Activated CD4-positive, alpha-beta T cell treated with anti-CD3 and anti-CD28 coated beads for 4 hours (primary cell): ENCODE measurements at regions not wholly inside any gene's neighbourhood (a gene's known extent, or its start where the extent isn't known, plus 50 kb on each side); places are given as distances from the start of the nearest gene placed in this dataset.

Source experiments
- DNase-seq, 2 donors: peaks; one replicate each; pipeline ENCODE4 v3.0.0-alpha.2; 2020

DNA sequence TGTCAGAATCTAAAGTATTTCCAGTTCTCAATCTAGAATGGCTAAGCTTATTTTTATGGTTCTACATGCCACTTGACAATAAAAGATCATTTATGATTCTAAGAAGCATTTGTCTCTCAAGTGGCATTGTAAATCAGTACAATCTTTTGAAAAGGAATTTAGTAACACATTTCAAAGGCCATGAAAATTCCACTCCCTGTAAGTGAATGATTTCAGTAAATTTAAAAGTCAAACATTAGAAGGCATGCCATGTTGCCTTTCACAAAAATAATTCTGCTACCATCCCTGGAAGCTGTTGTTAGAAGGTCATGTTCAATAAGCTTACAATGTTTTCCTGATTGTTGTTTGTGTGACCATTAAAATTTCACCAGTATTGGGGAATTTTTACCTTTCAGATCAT is 142.9 kb downstream of the RPIA start:
- DNase-seq = no peak

GRCh38 chr2:88834866-88835265 is 143.4 kb downstream of the RPIA start:
- DNase-seq = no peak

GRCh38 chr2:88835726-88836125 is 144.3 kb downstream of the RPIA start:
- no peak for DNase-seq

GRCh38 chr2:88836351-88836750 is 144.9 kb downstream of the RPIA start:
- DNase-seq = no peak

GRCh38 chr2:88837511-88838160 is 146.2 kb downstream of the RPIA start:
- no peak for DNase-seq

- no peak for DNase-seq
Observed at GRCh38 chr2:88838165-88838635, 146.7 kb downstream of the RPIA start.

- DNase-seq = no peak
Observed at GRCh38 chr2:88841224-88841929, 149.9 kb downstream of the RPIA start.

- DNase-seq = no peak
Observed at GRCh38 chr2:88842656-88843460, 151.4 kb downstream of the RPIA start.

- DNase-seq = no peak
Observed at GRCh38 chr2:88843651-88844050, 152.2 kb downstream of the RPIA start.

DNA sequence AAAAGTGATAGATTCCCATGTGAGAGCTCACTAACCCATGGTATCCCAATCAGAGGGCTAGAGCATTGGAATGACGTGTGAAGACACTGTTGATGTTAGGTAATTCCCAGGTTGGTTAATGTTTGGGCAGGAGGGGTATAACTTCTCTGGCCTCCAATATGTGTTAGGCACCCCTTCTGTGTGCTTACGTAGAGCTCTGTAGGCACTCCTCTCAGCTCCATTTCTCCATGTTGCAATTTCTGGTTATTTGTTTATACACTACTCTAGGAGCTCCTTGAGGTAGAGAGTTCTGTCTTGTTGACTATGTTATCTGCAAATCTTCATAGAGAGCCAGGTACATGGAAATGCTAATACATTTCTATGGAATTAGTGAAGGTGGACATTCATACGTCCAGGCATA is 153.5 kb downstream of the RPIA start:
- no peak for DNase-seq

DNA sequence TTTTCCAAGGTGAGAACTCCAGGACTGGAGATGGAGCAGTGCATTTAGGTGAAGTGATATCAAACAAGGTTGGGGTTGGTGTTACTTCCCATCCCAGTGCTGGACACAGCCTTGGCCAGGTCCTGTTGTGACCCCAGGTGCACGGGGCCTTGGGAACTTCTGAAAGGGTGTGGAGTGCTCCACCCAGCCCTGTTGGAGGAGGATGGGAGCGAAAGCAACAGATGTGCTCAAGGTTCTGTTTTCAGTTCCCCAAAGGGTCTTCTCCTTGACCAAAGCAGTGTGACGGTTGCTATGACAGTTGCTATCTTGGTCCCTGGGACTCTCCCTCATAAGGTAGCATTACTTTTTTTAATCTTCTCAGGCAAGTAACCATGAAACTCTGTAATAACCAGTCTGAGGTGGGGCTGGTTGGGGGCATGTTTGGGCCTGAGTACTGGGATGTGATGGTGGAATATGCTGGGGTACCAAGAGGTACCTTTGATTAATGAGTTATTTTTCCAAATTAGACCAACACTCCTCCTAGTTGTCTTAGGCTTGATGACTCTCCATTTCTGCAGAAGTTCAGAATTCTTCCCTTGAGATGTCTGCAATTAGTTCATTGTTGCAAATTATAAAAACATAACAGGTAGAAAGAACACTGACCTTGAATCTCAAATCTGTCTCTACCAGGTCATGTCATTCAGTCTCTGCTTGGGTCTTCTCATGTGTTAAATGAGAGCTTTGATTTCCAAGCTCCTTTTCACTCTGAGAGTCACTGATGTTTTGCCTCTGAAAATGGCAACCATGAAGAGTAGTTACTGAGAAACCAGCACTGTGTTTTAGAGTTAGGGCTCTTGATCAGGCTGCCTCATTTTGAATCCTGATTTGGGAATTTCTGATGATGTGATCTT is 154.5 kb downstream of the RPIA start:
- no peak for DNase-seq

GRCh38 chr2:88852753-88853402 is 161.4 kb downstream of the RPIA start:
- no peak for DNase-seq

GRCh38 chr2:88853403-88853790 is 161.9 kb downstream of the RPIA start:
- DNase-seq = no peak

- DNase-seq = no peak
Observed at GRCh38 chr2:88854528-88854927, 163.1 kb downstream of the RPIA start.

DNA sequence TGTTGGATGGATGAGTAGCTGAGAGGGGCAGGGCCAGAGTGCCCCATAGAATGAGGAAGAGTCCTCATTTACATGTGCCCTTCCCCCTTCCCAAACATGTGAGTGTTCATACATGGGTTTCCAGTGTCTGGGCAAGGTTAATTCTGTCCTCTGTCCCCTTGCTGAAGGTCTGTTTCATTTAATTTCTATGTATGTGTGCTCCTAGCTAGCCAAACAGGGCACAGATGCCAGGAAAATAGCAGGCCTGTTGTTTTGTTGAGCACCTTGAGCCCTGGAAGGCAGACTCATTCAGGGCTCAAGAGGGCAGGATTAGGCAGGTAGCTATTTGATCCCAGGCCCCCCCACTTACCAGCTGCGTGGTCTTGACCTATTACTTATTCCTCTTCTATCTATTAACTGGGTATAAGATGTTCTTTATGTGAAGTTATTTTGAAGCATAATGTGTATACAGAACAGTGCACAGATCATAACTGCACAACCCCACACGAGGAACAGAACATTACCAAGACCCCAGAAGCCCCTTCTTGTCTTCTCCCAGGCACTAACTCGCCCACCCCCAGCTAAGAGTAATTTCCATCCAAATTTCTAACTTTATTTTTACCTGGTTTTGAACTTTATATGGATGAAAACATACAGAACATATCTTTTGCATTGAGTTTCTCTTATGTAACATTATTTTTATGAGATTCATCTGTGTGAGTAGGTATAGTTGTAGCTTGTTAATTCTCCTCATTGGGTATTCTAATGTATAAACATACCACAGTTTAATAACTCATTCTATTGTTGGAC is 164.3 kb downstream of the RPIA start:
- DNase-seq = no peak

DNA sequence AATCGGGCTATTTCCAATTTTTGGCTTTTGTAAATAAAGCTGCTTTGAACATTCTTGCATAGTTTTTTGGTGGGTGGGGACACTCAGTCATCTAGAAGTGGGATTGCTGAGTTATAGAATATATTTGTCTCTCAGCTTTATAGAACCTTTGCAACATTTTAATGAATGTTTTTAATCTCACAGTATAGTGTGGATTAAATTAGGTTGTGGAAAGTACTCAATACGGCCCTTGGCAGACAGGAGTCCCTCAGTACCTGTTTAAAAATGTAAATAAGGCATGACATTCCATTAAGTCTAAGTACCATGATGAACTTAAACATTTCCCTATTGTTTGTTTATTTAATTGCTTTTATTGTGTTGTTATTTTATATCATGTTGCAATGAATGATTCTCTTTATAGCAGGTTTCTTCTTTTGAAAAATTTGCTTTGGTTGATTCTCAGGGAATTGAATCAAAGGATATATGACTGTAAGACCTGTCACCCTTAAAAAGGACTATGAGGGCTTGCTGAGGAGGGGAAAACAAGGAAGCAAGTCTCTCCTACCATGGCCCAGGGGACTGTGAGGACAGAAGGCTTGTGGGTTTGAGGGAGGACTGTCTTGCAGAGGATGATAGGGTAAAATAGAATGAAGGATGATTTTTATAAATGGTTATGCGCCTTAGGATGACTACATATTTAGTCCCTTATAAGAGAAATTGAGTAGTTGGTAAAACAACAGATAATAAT is 165.1 kb downstream of the RPIA start:
- DNase-seq = no peak

DNA sequence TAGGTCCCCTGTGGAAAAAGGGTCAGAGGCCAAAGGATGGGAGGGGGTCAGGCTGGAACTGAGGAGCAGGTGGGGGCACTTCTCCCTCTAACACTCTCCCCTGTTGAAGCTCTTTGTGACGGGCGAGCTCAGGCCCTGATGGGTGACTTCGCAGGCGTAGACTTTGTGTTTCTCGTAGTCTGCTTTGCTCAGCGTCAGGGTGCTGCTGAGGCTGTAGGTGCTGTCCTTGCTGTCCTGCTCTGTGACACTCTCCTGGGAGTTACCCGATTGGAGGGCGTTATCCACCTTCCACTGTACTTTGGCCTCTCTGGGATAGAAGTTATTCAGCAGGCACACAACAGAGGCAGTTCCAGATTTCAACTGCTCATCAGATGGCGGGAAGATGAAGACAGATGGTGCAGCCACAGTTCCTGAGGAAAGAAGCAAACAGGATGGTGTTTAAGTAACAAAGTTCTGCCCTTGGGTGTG is 165.8 kb downstream of the RPIA start:
- DNase-seq = no peak

GRCh38 chr2:88857951-88858411 is 166.5 kb downstream of the RPIA start:
- no peak for DNase-seq

GRCh38 chr2:88859461-88859860 is 168.0 kb downstream of the RPIA start:
- DNase-seq = no peak

- DNase-seq = no peak
Observed at GRCh38 chr2:88860421-88861075, 169.1 kb downstream of the RPIA start.
